ENCODE measurements at regions not wholly inside any gene's neighbourhood (a gene's known extent, or its start where the extent isn't known, plus 50 kb on each side); places are given as distances from the start of the nearest gene placed in this dataset.

DNA sequence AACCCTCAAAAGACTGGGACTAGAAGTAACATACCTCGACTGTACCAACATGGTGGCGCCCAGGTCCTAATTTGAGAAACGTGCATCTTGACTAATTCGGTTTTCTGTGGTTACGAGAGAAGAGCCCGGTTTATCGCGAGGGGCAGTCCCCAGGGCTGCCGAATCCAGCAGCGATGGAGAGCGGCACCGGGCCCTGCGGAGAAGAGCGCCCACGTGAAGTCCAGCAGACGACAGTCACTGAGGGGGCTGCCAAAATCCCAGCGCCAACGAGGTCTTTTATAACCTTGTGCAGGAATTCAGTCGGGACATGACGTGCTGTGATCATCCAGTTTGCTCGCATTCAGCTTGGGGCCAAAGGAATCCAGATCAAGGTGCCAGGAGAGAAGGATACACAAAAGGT, 187.5 kb upstream of the SLITRK2 start:
- intact Hi-C loops (cut with micrococcal nuclease; ENCODE audit: unreplicated experiment): no loop called here
- no peaks in the 10 kb centered on the region for H3K4me1 Mint-ChIP-seq (ENCODE audit: low read depth, unreplicated experiment)
- no peak overlapping the region for H3K27ac Mint-ChIP-seq (ENCODE audit: unreplicated experiment)
- H3K27me3 Mint-ChIP-seq (ENCODE audit: unreplicated experiment): no peaks in the 10 kb centered on the region
- H3K4me3 Mint-ChIP-seq (ENCODE audit: low read depth, unreplicated experiment): no peak overlapping the region
- H3K9me3 Mint-ChIP-seq (ENCODE audit: low read depth, unreplicated experiment): peaks cover 16% of the 10 kb centered on the region
- TF ChIP-seq CTCF (IDR thresholded peaks at IDR 0.05; ENCODE audit: unreplicated experiment): no peak
- CTCF ChIA-PET: no interaction called here
- H3K36me3 Mint-ChIP-seq (ENCODE audit: insufficient read depth, unreplicated experiment): no peaks in the 10 kb centered on the region
- BruUV-seq (replicated peaks): no TSS peak
- DNase-seq: no peak

DNA sequence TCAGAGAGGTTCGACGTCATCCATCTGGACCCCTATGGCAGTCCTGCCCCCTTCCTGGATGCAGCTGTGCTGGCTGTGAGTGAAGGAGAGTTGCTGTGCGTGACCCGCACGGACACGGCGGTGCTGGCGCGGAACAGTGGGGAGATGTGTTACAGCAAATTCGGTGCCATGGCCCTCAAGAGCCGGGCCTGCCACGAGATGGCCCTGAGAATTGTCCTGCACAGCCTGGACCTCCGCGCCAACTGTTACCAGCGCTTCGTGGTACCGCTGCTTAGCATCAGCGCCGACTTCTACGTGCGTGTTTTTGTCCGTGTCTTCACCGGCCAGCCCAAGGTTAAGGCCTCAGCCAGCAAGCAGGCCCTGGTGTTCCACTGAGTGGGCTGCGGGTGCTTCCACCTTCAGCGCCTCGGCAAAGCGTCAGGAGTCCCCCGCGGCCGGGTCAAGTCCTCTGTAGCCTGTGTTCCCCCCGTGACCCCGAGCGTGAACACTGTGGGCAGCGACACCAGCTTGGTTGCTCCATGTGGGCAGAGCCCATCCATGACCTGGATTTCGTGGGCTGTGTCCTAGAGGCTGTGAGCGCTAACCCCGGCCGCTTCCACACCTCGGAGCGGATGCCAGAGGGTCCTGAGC, 186.7 kb upstream of the SLITRK2 start:
- no peak overlapping the region for H3K27ac Mint-ChIP-seq (ENCODE audit: unreplicated experiment)
- no peaks in the 10 kb centered on the region for H3K27me3 Mint-ChIP-seq (ENCODE audit: unreplicated experiment)
- intact Hi-C loops (cut with micrococcal nuclease; ENCODE audit: unreplicated experiment): no loop called here
- H3K4me3 Mint-ChIP-seq (ENCODE audit: low read depth, unreplicated experiment): no peak overlapping the region
- no TSS peak for BruUV-seq (replicated peaks)
- TF ChIP-seq CTCF (IDR thresholded peaks at IDR 0.05; ENCODE audit: unreplicated experiment): no peak
- no peak for DNase-seq
- CTCF ChIA-PET: no interaction called here
- no peaks in the 10 kb centered on the region for H3K4me1 Mint-ChIP-seq (ENCODE audit: low read depth, unreplicated experiment)
- H3K36me3 Mint-ChIP-seq (ENCODE audit: insufficient read depth, unreplicated experiment): no peaks in the 10 kb centered on the region
- peaks cover 14% of the 10 kb centered on the region for H3K9me3 Mint-ChIP-seq (ENCODE audit: low read depth, unreplicated experiment)

DNA sequence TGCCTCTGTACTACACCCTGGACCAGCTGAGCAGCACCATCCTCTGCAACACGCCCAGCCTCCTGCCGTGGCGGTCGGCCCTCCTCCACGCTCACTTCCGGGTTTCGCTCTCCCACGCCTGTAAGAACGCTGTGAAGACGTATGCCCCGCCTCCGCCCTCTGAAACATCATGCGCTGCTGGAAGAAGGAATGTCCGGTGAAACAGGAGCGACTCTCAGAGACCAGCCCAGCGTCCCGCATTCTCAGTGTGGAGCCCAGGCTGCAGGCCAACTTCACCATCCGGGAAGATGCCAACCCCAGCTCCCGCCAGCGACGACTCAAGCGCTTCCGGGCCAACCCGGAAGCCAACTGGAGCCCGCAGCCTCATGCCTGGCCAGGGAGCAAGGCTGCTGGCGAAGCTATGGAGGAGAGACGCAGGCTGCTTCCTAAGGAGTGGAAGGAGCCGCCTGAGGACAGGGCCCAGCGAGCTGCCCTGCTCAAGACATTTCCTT, 186.1 kb upstream of the SLITRK2 start:
- intact Hi-C loops (cut with micrococcal nuclease; ENCODE audit: unreplicated experiment): no loop called here
- TF ChIP-seq CTCF (IDR thresholded peaks at IDR 0.05; ENCODE audit: unreplicated experiment): no peak
- no TSS peak for BruUV-seq (replicated peaks)
- Mint-ChIP-seq H3K36me3 (ENCODE audit: insufficient read depth, unreplicated experiment) (no peaks in the 10 kb centered on the region), H3K27ac (ENCODE audit: unreplicated experiment) (no peak overlapping the region), H3K9me3 (ENCODE audit: low read depth, unreplicated experiment) (peaks cover 16% of the 10 kb centered on the region), H3K27me3 (ENCODE audit: unreplicated experiment) (no peaks in the 10 kb centered on the region), H3K4me3 (ENCODE audit: low read depth, unreplicated experiment) (no peak overlapping the region), H3K4me1 (ENCODE audit: low read depth, unreplicated experiment) (no peaks in the 10 kb centered on the region)
- CTCF ChIA-PET: no interaction called here
- DNase-seq: no peak

DNA sequence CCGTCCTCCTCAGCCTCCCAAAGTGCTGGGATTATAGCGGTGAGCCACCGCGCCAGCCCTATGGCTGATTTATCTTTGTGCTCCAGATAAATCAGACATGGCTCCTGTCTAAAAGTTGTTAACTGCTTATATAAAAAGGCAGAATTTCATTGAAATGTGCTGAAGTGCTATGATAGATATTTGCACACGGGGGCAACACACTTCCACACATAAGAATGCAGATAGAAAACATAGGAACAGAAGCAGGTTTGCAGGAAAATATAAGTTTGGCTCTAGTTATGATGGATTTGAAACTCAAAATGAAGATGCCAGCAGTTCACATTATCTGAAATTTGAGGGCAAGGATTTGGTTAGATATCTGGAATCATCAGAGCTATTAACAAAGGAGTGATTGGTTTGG, 163.1 kb upstream of the SLITRK2 start:
- no peak for DNase-seq
- Mint-ChIP-seq H3K4me3 (ENCODE audit: low read depth, unreplicated experiment) (no peak overlapping the region), H3K27ac (ENCODE audit: unreplicated experiment) (no peak overlapping the region), H3K27me3 (ENCODE audit: unreplicated experiment) (no peaks in the 10 kb centered on the region), H3K36me3 (ENCODE audit: insufficient read depth, unreplicated experiment) (no peaks in the 10 kb centered on the region), H3K9me3 (ENCODE audit: low read depth, unreplicated experiment) (peaks cover 10% of the 10 kb centered on the region), H3K4me1 (ENCODE audit: low read depth, unreplicated experiment) (no peaks in the 10 kb centered on the region)
- BruUV-seq (replicated peaks): no TSS peak
- TF ChIP-seq CTCF (IDR thresholded peaks at IDR 0.05; ENCODE audit: unreplicated experiment): no peak
- intact Hi-C loops (cut with micrococcal nuclease; ENCODE audit: unreplicated experiment): no loop called here
- CTCF ChIA-PET: no interaction called here
